Activated T-helper 1 cell treated with anti-CD3 and anti-CD28 coated beads, Interleukin-12 subunit alpha, Interleukin-12 subunit beta, Interleukin-2, Interleukin-4 antibody, amounts not matched to agents 30 ng/mL and 10 ng/mL and 1 ng/mL, durations not matched to agents 14 hours and 24 hours and 36 hours (primary cell): ENCODE measurements at regions not wholly inside any gene's neighbourhood (a gene's known extent, or its start where the extent isn't known, plus 50 kb on each side); places are given as distances from the start of the nearest gene placed in this dataset.

Experiments used
- DNase-seq: peaks from one replicate; pipeline ENCODE4 v3.0.0; 2021; ENCODE audit warnings: low spot score
- H3K27ac Mint-ChIP-seq: one replicate; pipeline ENCODE4 v1.8.0; 2021; ENCODE audit warnings: mild to moderate bottlenecking, mixed read lengths
- H3K27me3 Mint-ChIP-seq: one replicate; pipeline ENCODE4 v1.8.0; 2022; ENCODE audit warnings: mild to moderate bottlenecking, moderate library complexity, mixed read lengths; ENCODE audit not compliant: insufficient read depth
- H3K36me3 Mint-ChIP-seq: one replicate; pipeline ENCODE4 v1.8.0; 2021; ENCODE audit warnings: low read depth, mixed read lengths
- H3K4me1 Mint-ChIP-seq: one replicate; pipeline ENCODE4 v1.8.0; 2021; ENCODE audit warnings: low read depth, mixed read lengths
- H3K4me3 Mint-ChIP-seq: one replicate; pipeline ENCODE4 v1.8.0; 2021; ENCODE audit warnings: mild to moderate bottlenecking, moderate library complexity, mixed read lengths
- H3K9me3 Mint-ChIP-seq: one replicate; pipeline ENCODE4 v1.8.0; 2021; ENCODE audit warnings: mixed read lengths
- intact Hi-C: fragments of 100-400 bp; cut with micrococcal nuclease; formaldehyde crosslinking; loops from one replicate; pipeline ENCODE4 v1.15.1; 2024

DNA sequence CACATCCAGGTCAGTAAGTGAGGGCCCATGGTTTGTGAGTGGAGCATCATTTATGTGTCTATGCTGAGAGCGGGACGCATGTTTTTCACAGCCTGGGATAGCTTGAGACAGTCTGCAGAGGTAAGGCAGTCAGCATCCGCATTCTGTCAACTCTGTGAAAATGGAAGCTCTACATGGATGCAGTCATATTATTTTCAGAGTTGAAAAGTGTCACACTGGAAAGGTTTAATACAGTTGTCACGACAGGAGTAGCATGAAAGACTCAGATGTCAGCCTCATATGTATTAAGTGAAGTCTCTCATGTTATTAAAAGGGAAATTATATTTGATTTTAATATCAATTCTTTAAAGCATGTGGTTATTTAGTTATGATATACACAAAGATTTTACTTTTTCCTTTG lies 436.9 kb upstream of the GYPC start:
- no peak for DNase-seq
- Mint-ChIP-seq H3K4me1 (no peaks in the 10 kb centered on the region), H3K9me3 (peaks cover 3% of the 10 kb centered on the region), H3K4me3 (no peak overlapping the region), H3K36me3 (no peaks in the 10 kb centered on the region), H3K27ac (no peak overlapping the region), H3K27me3 (no peaks in the 10 kb centered on the region)
- intact Hi-C loops: no loop called here

DNA sequence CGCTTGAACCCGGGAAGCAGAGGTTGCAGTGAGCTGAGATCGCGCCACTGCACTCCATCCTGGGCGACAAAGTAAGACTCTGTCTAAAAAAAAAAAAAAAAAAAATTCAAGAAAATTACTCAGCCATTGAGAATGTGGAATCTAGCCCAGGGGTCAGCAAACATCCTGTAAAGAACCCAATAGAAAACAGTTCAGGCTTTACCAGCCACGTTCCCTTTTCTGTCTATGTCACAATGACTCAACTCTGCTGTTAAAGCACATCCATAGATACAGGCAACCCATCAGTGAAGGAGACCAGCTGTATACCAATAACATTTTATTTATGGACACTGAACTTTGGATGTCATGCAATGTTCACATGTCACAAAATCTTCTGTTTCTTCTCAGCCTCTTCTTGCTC lies 435.6 kb upstream of the GYPC start:
- intact Hi-C loops: no loop called here
- Mint-ChIP-seq H3K4me1 (no peaks in the 10 kb centered on the region), H3K4me3 (no peak overlapping the region), H3K27me3 (no peaks in the 10 kb centered on the region), H3K36me3 (no peaks in the 10 kb centered on the region), H3K9me3 (peaks cover 3% of the 10 kb centered on the region), H3K27ac (no peak overlapping the region)
- DNase-seq: no peak

DNA sequence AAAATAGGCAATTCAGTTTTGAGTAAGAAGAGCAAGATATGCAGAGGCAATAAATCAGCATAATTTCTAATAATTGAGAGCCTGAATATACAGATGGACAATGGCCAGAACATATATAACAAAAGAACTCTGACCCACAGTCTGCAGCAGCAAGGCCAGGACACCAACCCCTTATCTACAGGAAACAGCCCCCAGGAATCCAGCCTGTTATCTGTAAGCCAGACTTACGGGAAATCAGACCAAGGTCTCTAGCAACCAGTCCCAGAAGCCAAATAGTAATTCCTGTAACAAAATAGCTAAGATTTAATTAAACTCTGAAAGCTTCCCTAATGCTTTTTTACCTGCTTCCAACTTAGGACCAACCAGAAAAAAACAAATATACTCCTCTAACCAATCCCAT lies 434.5 kb upstream of the GYPC start:
- H3K4me1 Mint-ChIP-seq: no peaks in the 10 kb centered on the region
- intact Hi-C loops: no loop called here
- no peak for DNase-seq
- H3K9me3 Mint-ChIP-seq: peaks cover 3% of the 10 kb centered on the region
- no peaks in the 10 kb centered on the region for H3K36me3 Mint-ChIP-seq
- H3K4me3 Mint-ChIP-seq: no peak overlapping the region
- H3K27me3 Mint-ChIP-seq: no peaks in the 10 kb centered on the region
- H3K27ac Mint-ChIP-seq: no peak overlapping the region

- Mint-ChIP-seq H3K4me1 (no peaks in the 10 kb centered on the region), H3K27me3 (no peaks in the 10 kb centered on the region), H3K27ac (no peak overlapping the region), H3K9me3 (peaks cover 3% of the 10 kb centered on the region), H3K4me3 (no peak overlapping the region), H3K36me3 (no peaks in the 10 kb centered on the region)
- intact Hi-C loops: no loop called here
- no peak for DNase-seq
Observed at GRCh38 chr2:126222278-126222677, 433.7 kb upstream of the GYPC start.

- Mint-ChIP-seq H3K36me3 (no peaks in the 10 kb centered on the region), H3K4me3 (no peak overlapping the region), H3K27me3 (no peaks in the 10 kb centered on the region), H3K4me1 (no peaks in the 10 kb centered on the region), H3K9me3 (no peaks in the 10 kb centered on the region), H3K27ac (no peak overlapping the region)
- intact Hi-C loops: no loop called here
- DNase-seq: no peak
Observed at GRCh38 chr2:126224776-126225175, 431.2 kb upstream of the GYPC start.

GRCh38 chr2:126227250-126227649 lies 428.7 kb upstream of the GYPC start:
- Mint-ChIP-seq H3K9me3 (no peaks in the 10 kb centered on the region), H3K36me3 (no peaks in the 10 kb centered on the region), H3K27me3 (peaks cover 2% of the 10 kb centered on the region), H3K27ac (no peak overlapping the region), H3K4me1 (no peaks in the 10 kb centered on the region), H3K4me3 (no peak overlapping the region)
- intact Hi-C loops: no loop called here
- DNase-seq: no peak

- intact Hi-C loops: no loop called here
- H3K9me3 Mint-ChIP-seq: no peaks in the 10 kb centered on the region
Observed at GRCh38 chr2:126228531-126228930, 427.4 kb upstream of the GYPC start.

GRCh38 chr2:126238251-126238650 lies 417.7 kb upstream of the GYPC start:
- Mint-ChIP-seq H3K4me1 (no peaks in the 10 kb centered on the region), H3K27ac (no peak overlapping the region), H3K4me3 (no peak overlapping the region), H3K27me3 (no peaks in the 10 kb centered on the region), H3K36me3 (no peaks in the 10 kb centered on the region), H3K9me3 (no peaks in the 10 kb centered on the region)
- intact Hi-C loops: no loop called here
- no peak for DNase-seq

More at GRCh38 chr2:126228531-126228930, 427.4 kb upstream of the GYPC start:
- peaks cover 2% of the 10 kb centered on the region for H3K27me3 Mint-ChIP-seq
- H3K4me3 Mint-ChIP-seq: no peak overlapping the region
- DNase-seq: no peak
- H3K27ac Mint-ChIP-seq: no peak overlapping the region
- no peaks in the 10 kb centered on the region for H3K4me1 Mint-ChIP-seq
- no peaks in the 10 kb centered on the region for H3K36me3 Mint-ChIP-seq

GRCh38 chr2:126239320-126239955 lies 416.5 kb upstream of the GYPC start:
- Mint-ChIP-seq H3K4me1 (no peaks in the 10 kb centered on the region), H3K27me3 (no peaks in the 10 kb centered on the region), H3K36me3 (no peaks in the 10 kb centered on the region), H3K27ac (no peak overlapping the region), H3K9me3 (no peaks in the 10 kb centered on the region), H3K4me3 (no peak overlapping the region)
- DNase-seq: no peak
- intact Hi-C loops: no loop called here

DNA sequence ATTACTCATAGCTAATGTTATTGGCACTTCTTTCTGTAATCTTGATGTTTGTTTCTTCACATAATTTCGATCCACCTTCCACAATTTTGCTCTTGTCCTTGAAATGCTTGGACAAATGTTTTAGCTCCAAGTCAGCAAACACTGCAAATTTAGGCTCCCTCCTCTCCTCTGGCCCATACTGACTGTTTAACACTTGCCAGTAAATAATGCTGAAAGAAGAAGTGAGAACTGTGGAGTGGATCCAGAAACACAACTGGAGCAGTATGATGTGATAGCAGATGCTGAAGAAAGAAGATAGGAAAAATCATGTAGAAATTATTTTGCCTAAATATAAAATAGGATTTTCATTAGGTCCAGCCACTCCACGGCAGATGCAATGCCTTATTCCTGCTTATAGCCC lies 415.0 kb upstream of the GYPC start:
- intact Hi-C loops: loop anchor here (10.0 kb wide), 1 partner anchor 394 kb away; no protein-coding TSS in a partner anchor
- no peak overlapping the region for H3K4me3 Mint-ChIP-seq
- no peak overlapping the region for H3K27ac Mint-ChIP-seq
- no peaks in the 10 kb centered on the region for H3K27me3 Mint-ChIP-seq
- H3K9me3 Mint-ChIP-seq: no peaks in the 10 kb centered on the region
- H3K4me1 Mint-ChIP-seq: no peaks in the 10 kb centered on the region
- no peaks in the 10 kb centered on the region for H3K36me3 Mint-ChIP-seq
- DNase-seq: no peak

- Mint-ChIP-seq H3K27me3 (no peaks in the 10 kb centered on the region), H3K9me3 (no peaks in the 10 kb centered on the region), H3K4me3 (no peak overlapping the region), H3K4me1 (no peaks in the 10 kb centered on the region), H3K36me3 (no peaks in the 10 kb centered on the region), H3K27ac (no peak overlapping the region)
- intact Hi-C loops: loop anchor here (10.0 kb wide), 1 partner anchor 393 kb away; no protein-coding TSS in a partner anchor
- no peak for DNase-seq
Observed at GRCh38 chr2:126241411-126241810, 414.5 kb upstream of the GYPC start.

DNA sequence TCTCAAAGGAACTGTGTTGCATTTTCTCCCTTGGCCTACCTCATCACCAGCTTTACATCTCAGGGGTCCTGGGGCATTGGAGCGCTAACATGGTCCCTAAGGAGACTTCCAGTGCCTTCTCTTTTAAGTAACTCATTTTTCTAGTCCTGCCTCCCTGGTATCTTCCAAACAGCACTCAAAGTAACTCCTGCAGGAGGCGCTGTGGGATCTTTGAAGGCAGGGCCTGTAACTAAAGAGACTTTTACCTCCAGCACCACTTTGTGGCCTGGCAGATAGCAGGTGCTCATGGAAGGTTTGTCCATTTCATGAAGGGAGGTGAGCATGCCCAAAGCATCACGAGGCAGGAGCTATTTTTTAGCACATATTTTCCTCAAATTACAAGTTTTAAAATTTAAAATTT lies 411.0 kb upstream of the GYPC start:
- H3K9me3 Mint-ChIP-seq: no peaks in the 10 kb centered on the region
- intact Hi-C loops: loop anchor here (10.0 kb wide), 1 partner anchor 390 kb away; no protein-coding TSS in a partner anchor
- no peaks in the 10 kb centered on the region for H3K36me3 Mint-ChIP-seq
- no peaks in the 10 kb centered on the region for H3K4me1 Mint-ChIP-seq
- H3K27me3 Mint-ChIP-seq: no peaks in the 10 kb centered on the region
- H3K27ac Mint-ChIP-seq: no peak overlapping the region
- DNase-seq: no peak
- H3K4me3 Mint-ChIP-seq: no peak overlapping the region

DNA sequence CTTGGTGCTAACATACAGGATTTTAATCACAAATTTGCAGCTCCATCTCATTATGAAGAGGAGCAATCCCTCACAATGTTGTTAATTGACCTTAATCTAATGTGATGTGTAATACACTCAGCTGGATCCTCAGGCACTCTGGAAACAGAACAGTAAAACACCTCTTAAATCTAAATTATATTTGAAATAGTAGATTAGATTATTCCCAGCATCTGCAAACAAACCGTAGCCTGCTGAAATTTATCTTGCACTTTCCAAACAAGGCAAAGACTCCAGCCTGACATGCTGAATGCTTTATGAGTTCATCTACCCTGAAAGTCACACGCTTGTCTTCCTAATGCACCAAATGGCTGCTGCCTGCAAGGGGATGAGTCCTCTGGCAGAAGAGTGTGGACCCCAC lies 402.3 kb upstream of the GYPC start:
- Mint-ChIP-seq H3K9me3 (no peaks in the 10 kb centered on the region), H3K4me3 (no peak overlapping the region), H3K4me1 (no peaks in the 10 kb centered on the region), H3K27ac (no peak overlapping the region), H3K27me3 (no peaks in the 10 kb centered on the region), H3K36me3 (no peaks in the 10 kb centered on the region)
- no peak for DNase-seq
- intact Hi-C loops: no loop called here

- Mint-ChIP-seq H3K27me3 (peaks cover 6% of the 10 kb centered on the region), H3K4me1 (no peaks in the 10 kb centered on the region), H3K27ac (no peak overlapping the region), H3K4me3 (no peak overlapping the region), H3K36me3 (no peaks in the 10 kb centered on the region), H3K9me3 (no peaks in the 10 kb centered on the region)
- intact Hi-C loops: no loop called here
- no peak for DNase-seq
Observed at GRCh38 chr2:126264625-126265024, 391.3 kb upstream of the GYPC start.
